ENCODE measurements at regions not wholly inside any gene's neighbourhood (a gene's known extent, or its start where the extent isn't known, plus 50 kb on each side); places are given as distances from the start of the nearest gene placed in this dataset.

- no peaks in the 10 kb centered on the region for H3K27me3 ChIP-seq (ENCODE audit: insufficient read depth, low read length)
- H3K79me2 ChIP-seq (ENCODE audit: insufficient read depth, low read length), result no peaks in the 10 kb centered on the region
- no peaks in the 10 kb centered on the region for H4K20me1 ChIP-seq (ENCODE audit: insufficient read depth, low read length)
- no peak for DNase-seq (ENCODE audit: insufficient read length, low spot score, missing footprints)
- no peak overlapping the region for H3K27ac ChIP-seq (ENCODE audit: low read depth, low read length)
- no peak overlapping the region for H3K4me3 ChIP-seq (ENCODE audit: insufficient read depth, low read length)
- H3K4me1 ChIP-seq (ENCODE audit: insufficient read depth, low read length), result no peaks in the 10 kb centered on the region
- H3K4me2 ChIP-seq (ENCODE audit: insufficient read depth, low read length), result no peak overlapping the region
- no peaks in the 10 kb centered on the region for H3K9me3 ChIP-seq (ENCODE audit: low read depth, low read length)
- no peaks in the 10 kb centered on the region for H3K36me3 ChIP-seq (ENCODE audit: insufficient read depth, low read length)
- no peak for TF ChIP-seq CTCF (IDR thresholded peaks at IDR 0.05; ENCODE audit: extremely low read depth, low read depth, low read length)
- H2AFZ ChIP-seq (ENCODE audit: low read length), result no peak overlapping the region
Measured at GRCh38 chr4:138400543-138400942, 158.4 kb upstream of the SLC7A11 start.

- Histone ChIP-seq H3K4me2 (ENCODE audit: insufficient read depth, low read length) (no peak overlapping the region), H3K4me1 (ENCODE audit: insufficient read depth, low read length) (no peaks in the 10 kb centered on the region), H2AFZ (ENCODE audit: low read length) (no peak overlapping the region), H3K27ac (ENCODE audit: low read depth, low read length) (no peak overlapping the region), H3K36me3 (ENCODE audit: insufficient read depth, low read length) (no peaks in the 10 kb centered on the region), H3K9me3 (ENCODE audit: low read depth, low read length) (no peaks in the 10 kb centered on the region), H3K79me2 (ENCODE audit: insufficient read depth, low read length) (no peaks in the 10 kb centered on the region), H4K20me1 (ENCODE audit: insufficient read depth, low read length) (no peaks in the 10 kb centered on the region), H3K27me3 (ENCODE audit: insufficient read depth, low read length) (no peaks in the 10 kb centered on the region), H3K4me3 (ENCODE audit: insufficient read depth, low read length) (no peak overlapping the region)
- TF ChIP-seq CTCF (IDR thresholded peaks at IDR 0.05; ENCODE audit: extremely low read depth, low read depth, low read length), result no peak
- peak; percentile 11 for DNase-seq (ENCODE audit: insufficient read length, low spot score, missing footprints)
Measured at GRCh38 chr4:138400066-138400465, 157.9 kb upstream of the SLC7A11 start.

- H3K4me3 ChIP-seq (ENCODE audit: insufficient read depth, low read length), result no peak overlapping the region
- no peaks in the 10 kb centered on the region for H3K36me3 ChIP-seq (ENCODE audit: insufficient read depth, low read length)
- H3K27ac ChIP-seq (ENCODE audit: low read depth, low read length), result no peak overlapping the region
- H3K27me3 ChIP-seq (ENCODE audit: insufficient read depth, low read length), result no peaks in the 10 kb centered on the region
- no peaks in the 10 kb centered on the region for H3K4me1 ChIP-seq (ENCODE audit: insufficient read depth, low read length)
- no peaks in the 10 kb centered on the region for H4K20me1 ChIP-seq (ENCODE audit: insufficient read depth, low read length)
- TF ChIP-seq CTCF (IDR thresholded peaks at IDR 0.05; ENCODE audit: extremely low read depth, low read depth, low read length), result no peak
- no peak for DNase-seq (ENCODE audit: insufficient read length, low spot score, missing footprints)
- H3K79me2 ChIP-seq (ENCODE audit: insufficient read depth, low read length), result no peaks in the 10 kb centered on the region
- H3K9me3 ChIP-seq (ENCODE audit: low read depth, low read length), result no peaks in the 10 kb centered on the region
- H2AFZ ChIP-seq (ENCODE audit: low read length), result no peak overlapping the region
- H3K4me2 ChIP-seq (ENCODE audit: insufficient read depth, low read length), result no peak overlapping the region
Measured at GRCh38 chr4:138399081-138399480, 156.9 kb upstream of the SLC7A11 start.

GRCh38 chr4:138398322-138398721, 156.2 kb upstream of the SLC7A11 start:
- Histone ChIP-seq H3K27me3 (ENCODE audit: insufficient read depth, low read length) (no peaks in the 10 kb centered on the region), H3K79me2 (ENCODE audit: insufficient read depth, low read length) (no peaks in the 10 kb centered on the region), H3K27ac (ENCODE audit: low read depth, low read length) (no peak overlapping the region), H3K4me2 (ENCODE audit: insufficient read depth, low read length) (no peak overlapping the region), H3K36me3 (ENCODE audit: insufficient read depth, low read length) (no peaks in the 10 kb centered on the region), H2AFZ (ENCODE audit: low read length) (peak overlapping the region; percentile 74), H4K20me1 (ENCODE audit: insufficient read depth, low read length) (no peaks in the 10 kb centered on the region), H3K4me1 (ENCODE audit: insufficient read depth, low read length) (no peaks in the 10 kb centered on the region), H3K4me3 (ENCODE audit: insufficient read depth, low read length) (no peak overlapping the region), H3K9me3 (ENCODE audit: low read depth, low read length) (no peaks in the 10 kb centered on the region)
- peak; percentile 72 for DNase-seq (ENCODE audit: insufficient read length, low spot score, missing footprints)
- TF ChIP-seq CTCF (IDR thresholded peaks at IDR 0.05; ENCODE audit: extremely low read depth, low read depth, low read length), result no peak
